SK-N-MC (cell line): ENCODE measurements at regions not wholly inside any gene's neighbourhood (a gene's known extent, or its start where the extent isn't known, plus 50 kb on each side); places are given as distances from the start of the nearest gene placed in this dataset.

Experiments
- EZH2 ChIP-seq: fragments of 200-600 bp; sonication (generic); IDR thresholded peaks from one replicate; pipeline ENCODE4 v1.6.1; 2017; ENCODE audit warnings: antibody characterized with exemption
- FOXP2 ChIP-seq: optimal IDR thresholded peaks from 2 replicates; pipeline ENCODE3; 2011; ENCODE audit warnings: mild to moderate bottlenecking, moderate library complexity; ENCODE audit not compliant: insufficient read depth; ENCODE audit errors: extremely low read length, control extremely low read depth
- POLR2AphosphoS5 ChIP-seq: IDR thresholded peaks from 2 replicates; pipeline ENCODE4 v1.6.1; 2012; ENCODE audit warnings: mild to moderate bottlenecking, low read depth, low read length, borderline replicate concordance

GRCh38 chr6:111975466-111975865 lies 78.4 kb upstream of the CCN6 start:
- TF ChIP-seq EZH2 (no peak), POLR2AphosphoS5 (no peak), FOXP2 (no peak)
